ENCODE measurements at regions not wholly inside any gene's neighbourhood (a gene's known extent, or its start where the extent isn't known, plus 50 kb on each side); places are given as distances from the start of the nearest gene placed in this dataset.

GRCh38 chr19:31818798-31819105, 469.5 kb upstream of the TSHZ3 start:
- H3K4me3 ChIP-seq, result no peak overlapping the region
- no peaks in the 10 kb centered on the region for H3K4me1 ChIP-seq
- H3K9me3 ChIP-seq, result no peaks in the 10 kb centered on the region
- no peaks in the 10 kb centered on the region for H3K36me3 ChIP-seq
- H3K27ac ChIP-seq, result no peak overlapping the region
- ATAC-seq (ENCODE audit: low FRiP score in 2 of 2) (no peak), DNase-seq (no peak)
- no peaks in the 10 kb centered on the region for H3K27me3 ChIP-seq
- 16 to 28% methylated on average over 2 of the region's 2 CpGs for WGBS, 2 donors
- TF ChIP-seq EP300 (IDR thresholded peaks at IDR 0.05), result no peak
- TF ChIP-seq POLR2A (IDR thresholded peaks at IDR 0.05), result no peak
- no peak for TF ChIP-seq POLR2AphosphoS5 (IDR thresholded peaks at IDR 0.05)
- TF ChIP-seq CTCF (IDR thresholded peaks at IDR 0.05), result no peak

- no peaks in the 10 kb centered on the region for H3K4me1 ChIP-seq
- no peak for DNase-seq
- no peak for TF ChIP-seq EP300 (IDR thresholded peaks at IDR 0.05)
- TF ChIP-seq POLR2AphosphoS5 (IDR thresholded peaks at IDR 0.05), result no peak
- TF ChIP-seq POLR2A (IDR thresholded peaks at IDR 0.05), result no peak
- no peak for TF ChIP-seq CTCF (IDR thresholded peaks at IDR 0.05)
- H3K27me3 ChIP-seq, result no peaks in the 10 kb centered on the region
- no peaks in the 10 kb centered on the region for H3K36me3 ChIP-seq
- no peak overlapping the region for H3K27ac ChIP-seq
- H3K9me3 ChIP-seq, result no peaks in the 10 kb centered on the region
- H3K4me3 ChIP-seq, result no peak overlapping the region
- peak in 1 of 2 donors; percentile 26 for ATAC-seq (ENCODE audit: low FRiP score in 2 of 2)
Observed at GRCh38 chr19:31819837-31820236, 470.6 kb upstream of the TSHZ3 start.

GRCh38 chr19:31821346-31821745, 472.1 kb upstream of the TSHZ3 start:
- Histone ChIP-seq H3K36me3 (no peaks in the 10 kb centered on the region), H3K27me3 (no peaks in the 10 kb centered on the region), H3K27ac (no peak overlapping the region), H3K4me3 (no peak overlapping the region), H3K9me3 (no peaks in the 10 kb centered on the region), H3K4me1 (no peaks in the 10 kb centered on the region)
- ATAC-seq (ENCODE audit: low FRiP score in 2 of 2) (no peak), DNase-seq (no peak)
- 69 to 77% methylated on average over 2 of the region's 2 CpGs for WGBS, 2 donors
- TF ChIP-seq POLR2A (IDR thresholded peaks at IDR 0.05), result no peak
- no peak for TF ChIP-seq EP300 (IDR thresholded peaks at IDR 0.05)
- TF ChIP-seq POLR2AphosphoS5 (IDR thresholded peaks at IDR 0.05), result no peak
- TF ChIP-seq CTCF (IDR thresholded peaks at IDR 0.05), result no peak

GRCh38 chr19:31825134-31826094, 476.2 kb upstream of the TSHZ3 start:
- no peaks in the 10 kb centered on the region for H3K9me3 ChIP-seq
- no peak overlapping the region for H3K4me3 ChIP-seq
- DNase-seq (no peak), ATAC-seq (ENCODE audit: low FRiP score in 2 of 2) (no peak)
- H3K36me3 ChIP-seq, result no peaks in the 10 kb centered on the region
- TF ChIP-seq POLR2A (IDR thresholded peaks at IDR 0.05) (no peak), POLR2AphosphoS5 (IDR thresholded peaks at IDR 0.05) (no peak), EP300 (IDR thresholded peaks at IDR 0.05) (no peak), CTCF (IDR thresholded peaks at IDR 0.05) (no peak)
- 77 to 86% methylated on average over 7 of the region's 7 CpGs for WGBS, 2 donors
- H3K27me3 ChIP-seq, result no peaks in the 10 kb centered on the region
- no peak overlapping the region for H3K27ac ChIP-seq
- no peaks in the 10 kb centered on the region for H3K4me1 ChIP-seq

- Histone ChIP-seq H3K4me3 (no peak overlapping the region), H3K4me1 (no peaks in the 10 kb centered on the region), H3K36me3 (no peaks in the 10 kb centered on the region), H3K27me3 (no peaks in the 10 kb centered on the region), H3K27ac (no peak overlapping the region), H3K9me3 (no peaks in the 10 kb centered on the region)
- WGBS, 2 donors, result 82 to 93% methylated on average over 4 of the region's 4 CpGs
- TF ChIP-seq CTCF (IDR thresholded peaks at IDR 0.05) (no peak), EP300 (IDR thresholded peaks at IDR 0.05) (no peak), POLR2AphosphoS5 (IDR thresholded peaks at IDR 0.05) (no peak), POLR2A (IDR thresholded peaks at IDR 0.05) (no peak)
- DNase-seq (no peak), ATAC-seq (ENCODE audit: low FRiP score in 2 of 2) (no peak)
Observed at GRCh38 chr19:31826325-31826724, 477.1 kb upstream of the TSHZ3 start.

Data from upper lobe of left lung (tissue), 6 donors.